Prostate gland (tissue), 2 donors: ENCODE measurements at regions not wholly inside any gene's neighbourhood (a gene's known extent, or its start where the extent isn't known, plus 50 kb on each side); places are given as distances from the start of the nearest gene placed in this dataset.

Experiments used
- DNase-seq: peaks from one replicate; pipeline ENCODE4 v3.0.0-alpha.2; 2019; ENCODE audit warnings: low spot score
- H3K27ac ChIP-seq, 2 donors: fragments of 200-600 bp; sonication (generic); 2 replicates each; pipeline ENCODE4 v1.5.1; 2017 to 2019
- H3K27me3 ChIP-seq: fragments of 200-600 bp; sonication (generic); replicated peaks from 2 replicates; pipeline ENCODE4 v1.5.1; 2019; ENCODE audit not compliant: insufficient read depth
- H3K36me3 ChIP-seq, 2 donors: fragments of 200-600 bp; sonication (generic); 1 replicate in 1 of 2; 2 replicates in 1 of 2; pipeline versions ENCODE4 v1.5.1 to v1.8.1; 2017 to 2019
- H3K4me1 ChIP-seq: fragments of 200-600 bp; sonication (generic); replicated peaks from 2 replicates; pipeline ENCODE4 v1.5.1; 2019
- H3K4me3 ChIP-seq, 2 donors: fragments of 200-600 bp; sonication (generic); 2 replicates each; pipeline ENCODE4 v1.5.1; 2017 to 2019
- H3K9me3 ChIP-seq: fragments of 200-600 bp; sonication (generic); 2 replicates; pipeline ENCODE4 v1.5.1; 2017
- POLR2A ChIP-seq: fragments of 450-650 bp; IDR thresholded peaks from one replicate; pipeline ENCODE4 v1.6.1; 2016; ENCODE audit warnings: antibody characterized with exemption, mild to moderate bottlenecking
- POLR2AphosphoS5 ChIP-seq: sonication (generic); formaldehyde crosslinking; IDR thresholded peaks from one replicate; pipeline ENCODE4 v1.6.1; 2017; ENCODE audit warnings: antibody characterized with exemption
- WGBS: methylation state at CpG from one replicate; pipeline ENCODE4 v1.1.5; 2018; 5-methylcytosine and 5-hydroxymethylcytosine counted together
- intact Hi-C: fragments of 100-400 bp; cut with DNase I; formaldehyde crosslinking; loops from one replicate; pipeline ENCODE4 v1.14.2; 2022
- TF ChIP-seq, protein P1 (sequence below), 4 experiments: fragments of 200-600 bp in 2 of 4; fragments of 450-650 bp in 2 of 4; sonication (generic) in 2 of 4; IDR thresholded peaks; 1 replicate in 3 of 4; 2 replicates in 1 of 4; pipeline ENCODE4 v1.5.1; 2016 to 2019; ENCODE audit warnings: antibody characterized with exemption in 4 of 4, mild to moderate bottlenecking in 2 of 4, moderate library complexity in 2 of 4

DNA sequence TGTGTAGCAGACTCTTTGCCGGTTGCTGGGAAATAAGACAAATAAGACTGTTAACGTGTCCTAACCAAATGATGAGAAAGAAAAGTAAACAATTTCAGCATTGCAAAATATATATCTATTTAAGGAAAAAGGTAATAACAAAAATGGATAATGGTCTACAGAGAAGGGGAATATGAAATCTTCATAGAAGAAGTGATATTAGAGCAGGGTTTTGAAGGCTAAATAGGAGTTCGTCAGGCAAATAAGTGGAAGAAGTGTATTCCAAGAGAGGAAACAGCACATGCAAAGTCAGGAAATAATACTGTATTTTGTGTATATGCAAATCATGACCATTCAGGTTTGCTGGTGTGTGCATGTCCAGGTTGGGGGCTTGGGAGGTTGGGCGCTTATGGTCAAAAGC lies 55.3 kb upstream of the OSBPL3 start:
- Histone ChIP-seq H3K4me1 (no peaks in the 10 kb centered on the region), H3K36me3 (no peaks in the 10 kb centered on the region), H3K9me3 (no peaks in the 10 kb centered on the region), H3K27ac (no peak overlapping the region), H3K27me3 (no peaks in the 10 kb centered on the region), H3K4me3 (no peak overlapping the region)
- TF ChIP-seq, protein P1, sequence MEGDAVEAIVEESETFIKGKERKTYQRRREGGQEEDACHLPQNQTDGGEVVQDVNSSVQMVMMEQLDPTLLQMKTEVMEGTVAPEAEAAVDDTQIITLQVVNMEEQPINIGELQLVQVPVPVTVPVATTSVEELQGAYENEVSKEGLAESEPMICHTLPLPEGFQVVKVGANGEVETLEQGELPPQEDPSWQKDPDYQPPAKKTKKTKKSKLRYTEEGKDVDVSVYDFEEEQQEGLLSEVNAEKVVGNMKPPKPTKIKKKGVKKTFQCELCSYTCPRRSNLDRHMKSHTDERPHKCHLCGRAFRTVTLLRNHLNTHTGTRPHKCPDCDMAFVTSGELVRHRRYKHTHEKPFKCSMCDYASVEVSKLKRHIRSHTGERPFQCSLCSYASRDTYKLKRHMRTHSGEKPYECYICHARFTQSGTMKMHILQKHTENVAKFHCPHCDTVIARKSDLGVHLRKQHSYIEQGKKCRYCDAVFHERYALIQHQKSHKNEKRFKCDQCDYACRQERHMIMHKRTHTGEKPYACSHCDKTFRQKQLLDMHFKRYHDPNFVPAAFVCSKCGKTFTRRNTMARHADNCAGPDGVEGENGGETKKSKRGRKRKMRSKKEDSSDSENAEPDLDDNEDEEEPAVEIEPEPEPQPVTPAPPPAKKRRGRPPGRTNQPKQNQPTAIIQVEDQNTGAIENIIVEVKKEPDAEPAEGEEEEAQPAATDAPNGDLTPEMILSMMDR (IDR thresholded peaks at IDR 0.05): no peak
- TF ChIP-seq POLR2A (no peak), POLR2AphosphoS5 (no peak)
- intact Hi-C loops: no loop called here
- 90% methylated on average over 4 of the region's 4 CpGs for WGBS
- no peak for DNase-seq

DNA sequence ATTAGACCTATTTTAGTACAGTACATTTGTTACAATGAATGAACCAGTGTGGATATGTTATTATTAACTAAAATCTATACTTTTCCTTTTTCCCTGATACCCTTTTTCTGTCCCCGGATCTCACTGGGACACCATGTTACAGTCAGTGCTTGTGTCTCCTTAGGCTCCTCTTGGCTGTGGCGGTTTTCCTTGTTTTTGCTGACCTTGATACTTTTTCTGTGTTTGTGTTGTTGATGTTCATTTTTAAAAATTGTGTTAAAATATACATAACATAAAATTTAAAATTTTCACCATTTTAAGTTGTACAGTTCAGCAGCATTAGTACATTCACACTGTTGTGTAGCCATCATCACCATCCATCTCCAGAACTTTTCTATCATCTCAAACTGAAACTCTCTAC lies 54.2 kb upstream of the OSBPL3 start:
- Histone ChIP-seq H3K4me1 (no peaks in the 10 kb centered on the region), H3K27ac (no peak overlapping the region), H3K36me3 (no peaks in the 10 kb centered on the region), H3K27me3 (no peaks in the 10 kb centered on the region), H3K4me3 (no peak overlapping the region), H3K9me3 (no peaks in the 10 kb centered on the region)
- WGBS: 95% methylated on average over 2 of the region's 2 CpGs
- TF ChIP-seq POLR2A (no peak), POLR2AphosphoS5 (no peak)
- TF ChIP-seq, protein P1 (IDR thresholded peaks at IDR 0.05): no peak
- DNase-seq: no peak
- intact Hi-C loops: no loop called here

DNA sequence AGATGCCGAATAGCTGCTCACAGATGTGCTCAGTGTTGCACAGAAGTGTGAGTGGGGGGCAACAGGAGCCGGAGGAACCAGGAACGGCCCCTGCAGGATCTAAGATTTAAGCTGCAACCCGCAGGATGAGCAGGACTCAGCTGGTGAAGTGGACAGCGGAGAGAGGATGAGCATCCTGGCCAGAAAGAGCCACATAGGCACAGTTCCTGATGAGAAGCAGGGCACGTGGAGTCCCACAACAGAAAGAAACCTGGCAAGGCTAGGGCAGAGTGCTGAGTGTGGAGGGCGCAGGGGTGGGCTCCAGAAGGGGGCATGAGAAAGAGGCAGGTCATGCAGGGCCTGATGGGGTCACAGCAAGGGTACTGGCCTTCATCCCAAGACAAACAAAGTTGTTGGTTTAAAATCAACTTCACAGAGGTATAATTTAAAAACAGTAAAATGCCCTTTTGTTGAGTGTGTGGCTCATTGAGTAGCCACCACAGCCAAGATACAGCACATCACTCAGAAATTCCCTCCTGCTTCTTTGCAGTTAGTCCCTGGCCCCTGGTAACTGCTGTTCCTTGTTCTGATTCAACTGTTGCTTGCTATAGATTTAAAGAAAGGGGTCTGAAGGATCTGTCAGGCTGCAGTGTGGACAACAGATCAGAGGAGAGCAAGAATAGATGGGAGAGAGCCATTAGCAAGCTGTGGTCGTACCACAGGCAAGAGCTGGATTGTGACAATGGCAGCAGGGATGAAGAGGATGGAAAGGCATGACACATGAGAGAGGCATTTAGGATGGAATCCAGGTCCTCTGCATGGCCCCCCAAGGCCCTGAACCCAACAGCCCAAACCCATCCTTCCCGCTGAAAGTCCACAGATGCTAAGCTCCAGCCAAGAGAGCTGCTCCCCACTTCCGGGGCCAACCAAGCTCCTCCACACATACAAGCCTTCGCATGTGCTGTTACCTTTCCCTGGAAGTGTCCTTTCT lies 53.1 kb upstream of the OSBPL3 start:
- no peak overlapping the region for H3K4me3 ChIP-seq
- intact Hi-C loops: no loop called here
- no peak for DNase-seq
- H3K36me3 ChIP-seq: no peaks in the 10 kb centered on the region
- H3K27me3 ChIP-seq: no peaks in the 10 kb centered on the region
- WGBS: 88% methylated on average over 11 of the region's 11 CpGs
- TF ChIP-seq POLR2AphosphoS5: no peak
- no peak for TF ChIP-seq POLR2A
- TF ChIP-seq, protein P1 (IDR thresholded peaks at IDR 0.05): no peak
- H3K4me1 ChIP-seq: no peaks in the 10 kb centered on the region
- H3K9me3 ChIP-seq: no peaks in the 10 kb centered on the region
- H3K27ac ChIP-seq: no peak overlapping the region

DNA sequence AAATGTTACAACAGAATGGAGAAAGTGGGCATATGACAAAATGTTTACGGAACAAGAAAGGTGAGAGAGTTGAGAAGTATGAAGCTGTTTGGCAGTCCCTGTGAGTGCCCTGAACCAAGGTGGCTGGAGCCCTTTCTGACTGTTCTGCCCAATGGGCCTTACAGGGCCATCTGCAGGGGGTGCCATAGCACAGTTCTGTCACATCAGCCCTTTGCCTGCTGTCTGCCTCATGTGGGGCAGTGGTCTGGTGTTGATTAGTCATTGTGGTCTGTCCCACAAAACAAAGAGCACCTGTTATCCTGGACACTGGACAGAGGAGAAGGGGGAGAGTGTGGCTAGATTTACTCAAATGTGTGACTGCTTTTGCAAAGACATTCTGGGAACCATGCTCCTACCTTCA lies 51.5 kb upstream of the OSBPL3 start:
- WGBS: 100% methylated on average over 1 of the region's 1 CpG
- H3K9me3 ChIP-seq: no peaks in the 10 kb centered on the region

More for the DNA sequence above, 51.5 kb upstream of the OSBPL3 start:
- no peak overlapping the region for H3K27ac ChIP-seq
- DNase-seq: no peak
- intact Hi-C loops: no loop called here
- no peak overlapping the region for H3K4me3 ChIP-seq
- no peaks in the 10 kb centered on the region for H3K36me3 ChIP-seq
- H3K27me3 ChIP-seq: no peaks in the 10 kb centered on the region
- TF ChIP-seq, protein P1 (IDR thresholded peaks at IDR 0.05): no peak
- TF ChIP-seq POLR2AphosphoS5 (no peak), POLR2A (no peak)
- H3K4me1 ChIP-seq: no peaks in the 10 kb centered on the region
